Activated CD4-positive, alpha-beta T cell treated with anti-CD3 and anti-CD28 coated beads for 24 hours (primary cell): ENCODE measurements at regions not wholly inside any gene's neighbourhood (a gene's known extent, or its start where the extent isn't known, plus 50 kb on each side); places are given as distances from the start of the nearest gene placed in this dataset.

Experiments
- DNase-seq, 2 donors: peaks; one replicate each; pipeline ENCODE4 v3.0.0-alpha.2; 2020; ENCODE audit warnings: low read depth in 2 of 2

DNA sequence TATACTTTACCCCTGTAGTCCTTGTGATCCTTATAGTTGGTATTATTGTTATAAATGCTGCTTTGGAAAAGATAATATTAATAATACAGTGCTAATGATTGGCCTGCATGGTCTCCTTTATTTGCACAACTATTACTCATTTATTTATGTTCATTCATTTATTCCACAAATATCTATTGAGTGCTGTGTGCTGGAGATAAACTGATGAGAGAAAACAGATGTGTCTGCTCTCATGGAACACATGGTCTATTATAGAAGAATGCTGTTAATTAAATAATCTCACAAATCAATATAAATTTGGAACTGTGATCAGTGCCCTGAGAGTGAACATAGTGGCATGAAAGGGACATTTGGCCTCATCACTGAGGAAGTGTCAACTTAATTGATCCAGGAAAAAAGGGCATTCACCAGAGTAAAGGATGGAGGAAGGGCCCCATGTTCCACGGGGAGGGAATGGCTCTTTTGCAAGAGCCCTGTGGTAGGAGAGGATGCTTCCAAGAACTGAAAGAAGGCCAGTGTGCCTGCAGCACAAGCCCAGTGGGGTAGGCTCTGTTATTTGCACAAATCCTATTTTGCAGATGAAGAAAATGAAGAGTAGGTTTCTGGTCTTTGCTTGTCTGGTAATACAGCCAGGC, 91.5 kb upstream of the STK39 start:
- DNase-seq, result no peak

GRCh38 chr2:168340931-168341330, 93.5 kb upstream of the STK39 start:
- DNase-seq, result no peak

DNA sequence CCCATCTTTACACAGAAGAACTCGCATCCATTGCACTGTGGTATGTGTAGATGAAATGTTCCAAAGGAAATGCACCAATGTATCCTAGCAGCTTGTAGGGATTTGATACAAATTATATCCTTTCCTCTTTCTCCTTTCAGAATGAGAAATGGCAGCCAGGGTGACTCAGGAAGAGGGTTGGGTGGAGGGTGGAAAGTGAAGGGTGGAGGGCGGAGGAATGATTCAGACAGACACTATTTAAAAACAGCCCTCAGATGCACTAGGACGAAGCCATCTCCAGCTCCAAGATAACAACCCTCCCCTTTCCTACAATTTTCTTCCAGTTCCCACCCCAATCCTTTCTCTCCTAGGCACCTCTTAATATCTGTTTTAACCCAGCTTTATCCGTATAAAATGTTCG, 96.2 kb upstream of the STK39 start:
- DNase-seq, result no peak

GRCh38 chr2:168344706-168345105, 97.3 kb upstream of the STK39 start:
- DNase-seq, result no peak

- no peak for DNase-seq
Measured at GRCh38 chr2:168345601-168346000, 98.2 kb upstream of the STK39 start.

GRCh38 chr2:168346725-168347477, 99.5 kb upstream of the STK39 start:
- peak; percentile 45 to 50 for DNase-seq

DNA sequence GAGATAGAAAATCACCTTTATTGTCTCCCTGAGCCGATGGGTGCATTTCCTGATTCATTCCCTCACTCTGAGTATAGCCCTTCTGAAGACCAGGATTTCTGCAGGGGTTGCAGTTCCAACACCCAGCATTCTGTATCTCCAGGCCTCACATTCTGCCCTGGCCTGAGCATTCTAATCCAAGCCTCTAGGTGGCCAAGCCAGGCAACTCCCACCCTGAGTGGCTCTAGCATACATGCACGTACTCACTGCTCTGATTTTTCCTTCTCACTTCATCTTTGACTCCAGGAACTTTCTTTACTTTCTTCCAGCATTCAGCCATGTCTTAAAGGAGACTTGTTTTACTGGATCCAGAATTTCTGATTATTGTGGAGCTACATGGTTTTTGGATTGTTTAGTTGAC, 100.7 kb upstream of the STK39 start:
- DNase-seq, result no peak

GRCh38 chr2:168350380-168350779, 103.0 kb upstream of the STK39 start:
- DNase-seq, result no peak

DNA sequence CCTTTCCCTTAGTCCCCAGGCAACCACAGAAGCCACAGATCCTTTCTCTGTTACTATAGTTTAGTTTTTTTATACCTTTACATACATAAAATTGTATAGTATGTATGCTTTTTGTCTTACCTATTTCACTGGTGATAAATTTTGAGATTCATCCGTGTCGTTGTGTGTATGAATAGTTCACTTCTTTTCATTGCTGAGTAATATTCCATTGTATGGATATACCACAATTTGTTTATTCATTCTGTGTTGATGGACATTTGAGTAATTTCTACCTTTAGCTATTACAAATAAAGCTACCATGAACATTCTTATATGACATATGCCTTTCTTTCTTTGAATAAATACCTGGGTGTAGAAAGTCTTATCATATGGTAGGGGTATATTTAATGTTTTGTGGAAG, 102.8 kb upstream of the CERS6 start:
- no peak for DNase-seq

DNA sequence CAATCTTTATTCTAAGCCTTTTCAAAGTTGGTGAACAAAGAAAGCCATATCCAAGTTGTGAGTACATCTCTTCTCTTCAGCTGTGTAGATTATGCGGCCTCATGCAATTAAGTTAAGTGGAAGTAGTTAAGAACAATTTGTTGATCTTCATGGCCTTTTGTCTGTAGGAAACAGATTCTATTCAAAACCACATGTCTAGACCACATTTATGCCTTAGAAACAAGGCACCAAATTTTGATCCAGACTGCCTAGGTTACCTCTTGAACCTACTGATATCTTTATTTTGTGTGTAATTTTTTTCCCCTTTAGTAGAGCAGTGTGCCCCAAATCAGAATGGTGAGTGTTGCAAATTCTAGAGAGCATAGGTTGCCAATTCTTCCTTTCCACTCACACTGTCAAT, 101.6 kb upstream of the CERS6 start:
- no peak for DNase-seq

GRCh38 chr2:168355121-168355520, 101.0 kb upstream of the CERS6 start:
- no peak for DNase-seq

- DNase-seq, result no peak
Measured at GRCh38 chr2:168355779-168356476, 100.1 kb upstream of the CERS6 start.

GRCh38 chr2:168356477-168356835, 99.6 kb upstream of the CERS6 start:
- DNase-seq, result no peak

DNA sequence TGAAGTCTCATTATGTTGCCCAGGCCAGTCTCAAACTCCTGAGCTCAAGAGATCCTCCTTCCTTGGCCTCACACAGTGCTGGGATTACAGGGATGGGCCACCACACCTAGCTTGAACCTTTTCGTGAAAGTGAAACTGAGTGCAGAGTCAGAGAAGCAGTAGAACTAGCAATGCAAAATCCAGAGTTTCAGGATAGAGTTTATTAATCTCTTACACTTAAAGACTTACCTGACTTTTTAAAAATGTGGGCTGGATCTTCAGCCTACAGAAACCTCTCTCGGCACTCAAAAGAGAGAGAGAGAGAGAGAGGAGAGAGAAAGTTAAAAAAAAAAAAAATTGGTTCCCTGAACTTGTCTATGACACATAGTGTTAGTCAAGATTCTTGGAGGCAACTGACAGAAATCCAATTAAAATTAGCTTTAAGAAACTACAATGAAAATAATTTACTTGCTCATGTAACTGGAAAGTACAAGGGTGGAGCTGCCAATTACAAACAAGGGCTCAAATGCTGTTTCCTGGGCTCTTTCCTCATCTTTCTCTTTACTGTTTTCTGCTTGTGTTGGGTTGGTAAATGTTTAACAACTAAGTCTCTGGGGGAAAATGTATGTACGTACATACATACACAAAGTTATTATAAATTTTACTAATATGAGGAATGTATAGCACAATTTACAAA, 98.1 kb upstream of the CERS6 start:
- no peak for DNase-seq

DNA sequence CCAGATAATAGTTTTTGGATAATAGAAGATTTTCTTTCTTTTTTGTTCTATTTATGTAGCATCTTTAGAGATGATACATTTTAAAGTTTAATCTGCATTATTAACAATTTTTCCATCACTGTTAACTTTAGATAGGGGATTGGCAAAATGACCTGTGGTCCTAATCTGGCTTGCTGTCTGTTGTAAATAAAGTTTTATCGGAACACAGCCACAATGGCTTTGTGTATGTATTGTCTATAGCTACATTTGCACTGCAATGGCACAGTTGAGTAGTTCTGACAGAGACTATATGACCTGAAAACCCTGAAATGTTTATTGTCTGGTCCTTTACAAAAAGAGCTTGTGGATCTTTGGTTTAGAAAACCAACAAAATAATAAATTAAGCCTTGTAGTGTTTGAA, 97.0 kb upstream of the CERS6 start:
- DNase-seq, result no peak

DNA sequence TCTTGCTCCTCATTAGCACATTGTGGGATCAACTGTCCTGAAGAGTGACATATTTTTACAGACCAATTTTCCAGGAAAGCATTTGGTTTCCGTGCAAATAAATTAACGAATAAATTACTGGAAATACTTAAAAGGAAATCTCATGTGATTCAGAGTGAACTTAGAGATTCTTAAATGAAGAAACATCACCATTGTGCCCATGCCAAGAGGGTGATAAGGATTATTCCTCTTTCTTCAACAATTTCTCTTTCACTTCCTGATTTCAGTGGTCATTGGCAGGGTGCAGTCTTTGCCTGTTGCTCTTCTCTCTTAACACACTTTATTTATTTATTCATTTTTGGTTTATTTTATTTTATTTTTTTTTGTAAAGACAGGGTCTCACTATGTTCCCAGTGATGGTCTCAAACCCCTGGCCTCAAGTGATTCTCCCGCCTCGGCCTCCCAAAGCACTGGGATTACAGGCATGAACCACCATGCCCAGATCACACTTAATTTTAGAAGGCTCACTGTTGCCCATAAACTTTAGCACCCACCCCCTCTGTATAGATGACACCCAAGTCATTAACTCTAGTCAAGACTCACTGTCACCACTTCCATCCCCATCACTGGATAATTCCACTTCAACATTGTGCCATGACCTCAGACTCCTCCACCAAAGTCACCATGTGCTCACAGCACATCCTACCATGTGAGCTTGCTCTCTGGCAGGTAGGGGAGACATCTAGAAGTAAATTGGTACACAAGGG, 92.6 kb upstream of the CERS6 start:
- no peak for DNase-seq

GRCh38 chr2:168365094-168365621, 90.9 kb upstream of the CERS6 start:
- DNase-seq, result no peak

- no peak for DNase-seq
Measured at GRCh38 chr2:168369031-168369430, 87.0 kb upstream of the CERS6 start.

DNA sequence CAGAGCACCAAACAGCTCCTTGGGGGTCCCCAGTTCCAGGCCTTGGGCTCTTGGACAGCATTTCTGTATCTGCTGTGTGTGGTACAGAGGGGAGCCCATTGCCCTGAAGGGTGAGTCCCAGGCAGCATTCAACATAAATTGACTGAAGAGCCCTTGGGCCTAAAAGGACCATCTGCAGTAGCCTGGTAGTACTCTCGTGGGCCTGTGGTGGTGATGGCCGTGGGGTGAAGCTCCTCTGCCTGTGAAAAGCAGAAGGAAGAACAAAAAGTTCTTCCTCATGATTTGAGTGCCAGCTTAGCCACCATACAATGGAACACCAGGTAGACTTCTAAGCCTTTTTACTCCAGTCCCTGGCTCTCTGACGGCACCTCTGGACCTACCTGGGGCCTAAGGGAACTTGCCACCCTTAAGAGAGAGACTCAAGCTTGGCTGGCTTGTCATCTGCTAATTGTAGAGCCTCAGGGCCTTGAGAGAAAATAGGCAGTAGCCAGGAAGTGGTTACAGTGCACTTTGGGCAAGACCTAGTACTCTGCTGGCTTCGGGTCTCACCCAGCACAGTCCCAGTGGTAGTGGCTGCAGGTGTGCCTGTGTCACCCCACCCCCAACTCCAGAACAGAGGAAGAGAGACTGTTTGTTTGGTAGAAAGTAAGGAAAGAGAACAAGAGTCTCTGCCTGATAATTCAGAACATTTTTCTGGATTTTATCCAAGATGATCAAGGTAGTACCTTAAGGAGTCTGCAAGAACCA, 84.6 kb upstream of the CERS6 start:
- DNase-seq, result no peak

DNA sequence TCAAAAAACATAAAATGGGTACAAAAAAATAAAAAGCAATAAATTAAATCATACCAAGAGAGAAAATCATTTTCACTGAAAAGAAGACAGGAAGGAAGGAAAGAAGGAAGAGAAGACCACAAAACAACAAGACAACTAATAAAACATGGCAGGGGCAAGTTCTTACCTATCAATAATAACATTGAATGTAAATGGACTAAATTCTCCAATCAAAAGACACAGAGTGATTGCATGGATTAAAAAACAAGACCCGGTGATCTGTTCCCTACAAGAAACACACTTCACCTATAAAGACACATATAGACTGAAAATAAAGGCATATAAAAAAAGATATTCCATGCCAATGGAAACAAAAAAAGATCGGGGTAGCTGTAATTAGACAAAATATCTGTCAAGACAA, 82.6 kb upstream of the CERS6 start:
- no peak for DNase-seq
